ENCODE measurements at regions not wholly inside any gene's neighbourhood (a gene's known extent, or its start where the extent isn't known, plus 50 kb on each side); places are given as distances from the start of the nearest gene placed in this dataset.

GRCh38 chr7:54810401-54810800 is 51.4 kb upstream of the SEC61G start:
- Histone ChIP-seq H3K9me3 (no peaks in the 10 kb centered on the region), H3K4me1 (peaks cover 13 to 45% (median 41%) of the 10 kb centered on the region in 4 donors), H3K36me3 (no peaks in the 10 kb centered on the region), H3K4me3 (no peak overlapping the region), H3K27ac (replicated peaks in 1 of 4) (peak overlapping the region in 1 of 4 donors; percentile 70), H3K27me3 (no peaks in the 10 kb centered on the region)
- intact Hi-C loops (cut with DNase I), result no loop called here
- 59% methylated on average over 1 of the region's 1 CpG for WGBS
- no peak for DNase-seq (ENCODE audit: extremely low spot score)
- TF ChIP-seq CTCF (IDR thresholded peaks at IDR 0.05), result no peak
- no peak for TF ChIP-seq POLR2A (IDR thresholded peaks at IDR 0.05; ENCODE audit: low read depth)
- no peak for TF ChIP-seq EP300 (IDR thresholded peaks at IDR 0.05)
- no peak for TF ChIP-seq POLR2AphosphoS5 (IDR thresholded peaks at IDR 0.05)

GRCh38 chr7:54811041-54811845 is 52.2 kb upstream of the SEC61G start:
- intact Hi-C loops (cut with DNase I), result no loop called here
- Histone ChIP-seq H3K36me3 (no peaks in the 10 kb centered on the region), H3K4me1 (peaks cover 13 to 45% (median 41%) of the 10 kb centered on the region in 4 donors), H3K9me3 (no peaks in the 10 kb centered on the region), H3K27ac (replicated peaks in 1 of 4) (peak overlapping the region; percentile 59 to 78 (median 72)), H3K27me3 (no peaks in the 10 kb centered on the region), H3K4me3 (no peak overlapping the region)
- no peak for DNase-seq (ENCODE audit: extremely low spot score)
- 23% methylated on average over 5 of the region's 5 CpGs for WGBS
- TF ChIP-seq POLR2A (IDR thresholded peaks at IDR 0.05; ENCODE audit: low read depth) (no peak), POLR2AphosphoS5 (IDR thresholded peaks at IDR 0.05) (no peak), CTCF (IDR thresholded peaks at IDR 0.05) (no peak), EP300 (IDR thresholded peaks at IDR 0.05) (no peak)

GRCh38 chr7:54811846-54812254 is 52.8 kb upstream of the SEC61G start:
- TF ChIP-seq POLR2A (IDR thresholded peaks at IDR 0.05; ENCODE audit: low read depth) (no peak), CTCF (IDR thresholded peaks at IDR 0.05) (no peak), EP300 (IDR thresholded peaks at IDR 0.05) (no peak), POLR2AphosphoS5 (IDR thresholded peaks at IDR 0.05) (no peak)
- WGBS, result 26% methylated on average over 4 of the region's 8 CpGs
- intact Hi-C loops (cut with DNase I), result no loop called here
- H3K27ac ChIP-seq (replicated peaks in 1 of 4), result peak overlapping the region; percentile 59 to 78 (median 72)
- H3K4me3 ChIP-seq, result no peak overlapping the region
- H3K4me1 ChIP-seq, result peaks cover 13 to 45% (median 41%) of the 10 kb centered on the region in 4 donors
- no peaks in the 10 kb centered on the region for H3K36me3 ChIP-seq
- H3K9me3 ChIP-seq, result no peaks in the 10 kb centered on the region
- DNase-seq (ENCODE audit: extremely low spot score), result no peak
- no peaks in the 10 kb centered on the region for H3K27me3 ChIP-seq

- intact Hi-C loops (cut with DNase I), result no loop called here
- Histone ChIP-seq H3K9me3 (no peaks in the 10 kb centered on the region), H3K4me3 (no peak overlapping the region), H3K27me3 (no peaks in the 10 kb centered on the region), H3K36me3 (no peaks in the 10 kb centered on the region), H3K27ac (replicated peaks in 1 of 4) (peak overlapping the region; percentile 10 to 78 (median 46)), H3K4me1 (peaks cover 13 to 45% (median 41%) of the 10 kb centered on the region in 4 donors)
- no peak for DNase-seq (ENCODE audit: extremely low spot score)
- 77% methylated on average over 4 of the region's 4 CpGs for WGBS
- TF ChIP-seq POLR2A (IDR thresholded peaks at IDR 0.05; ENCODE audit: low read depth) (no peak), EP300 (IDR thresholded peaks at IDR 0.05) (no peak), CTCF (IDR thresholded peaks at IDR 0.05) (no peak), POLR2AphosphoS5 (IDR thresholded peaks at IDR 0.05) (no peak)
Observed at GRCh38 chr7:54812756-54813322, 53.8 kb upstream of the SEC61G start.
